ENCODE measurements at regions not wholly inside any gene's neighbourhood (a gene's known extent, or its start where the extent isn't known, plus 50 kb on each side); places are given as distances from the start of the nearest gene placed in this dataset.

GRCh38 chr9:87239312-87239711 is 258.4 kb upstream of the DAPK1 start:
- TF ChIP-seq POLR2AphosphoS5 (IDR thresholded peaks at IDR 0.05; ENCODE audit: low read depth, low read length) (no peak), SIN3A (IDR thresholded peaks at IDR 0.05; ENCODE audit: borderline replicate concordance, insufficient read depth, low read length) (no peak), REST (IDR thresholded peaks at IDR 0.05; ENCODE audit: insufficient read depth in 1 of 2, low read depth in 2 of 2, low read length in 2 of 2) (no peak), TAF1 (IDR thresholded peaks at IDR 0.05; ENCODE audit: borderline replicate concordance, insufficient read depth, low read length) (no peak), FOXP2 (optimal IDR thresholded peaks at IDR 0.05; ENCODE audit: borderline replicate concordance, extremely low read depth, extremely low read length, insufficient read depth) (no peak)

Data from PFSK-1 (cell line).